K562 (cell line): ENCODE measurements at regions not wholly inside any gene's neighbourhood (a gene's known extent, or its start where the extent isn't known, plus 50 kb on each side); places are given as distances from the start of the nearest gene placed in this dataset.
"Not testable (repeated sequence)": the region's sequence is repeated elsewhere in the genome, so short reads cannot be mapped to it uniquely, and the experiment has no call there.

Experiments
- ATAC-seq: fragments of 200-7000 bp; cut with Tn5 transposase; 3 replicates; pipeline ENCODE4 v1.9.1; 2020; ENCODE audit warnings: moderate library complexity
- BruUV-seq: library from RNA; stranded (reverse); fragments of 400-500 nt; replicated peaks from 2 replicates; lab custom pipeline; 2021; lab: Mats Ljungman, UMichigan
- CTCF ChIA-PET: fragments of 300-600 bp; formaldehyde crosslinking; extraction: SDS; loops from one replicate; lab custom pipeline; 2021; ENCODE audit warnings: low intra/inter-chr PET ratio; lab: Yijun Ruan, JAX
- POLR2A ChIA-PET: fragments of 300-600, 350-650 bp; sonication (Branson Sonifier 250); formaldehyde crosslinking; extraction: SDS; loops from one replicate; lab custom pipeline; 2021; ENCODE audit warnings: antibody characterized with exemption, inconsistent platforms; lab: Yijun Ruan, JAX
- DNase-seq, 4 experiments: peaks; one replicate each; pipeline versions ENCODE4 v3.0.0 to v3.0.0-alpha.2; 2011 to 2018; ENCODE audit warnings: low spot score in 3 of 4, mixed read lengths in 3 of 4; ENCODE audit errors: extremely low read depth in 1 of 4
- FAIRE-seq: peaks from 2 replicates; lab custom pipeline; 2011; peaks lifted over from hg19 to GRCh38; lab: Jason Lieb, UNC
- H2AFZ ChIP-seq: 2 replicates; pipeline ENCODE4 v1.6.0; 2011; ENCODE audit warnings: low read depth, low read length, control low read depth, inconsistent platforms
- H3K27ac ChIP-seq: fragments of 200-600 bp; 3 replicates; pipeline ENCODE4 v1.8.0; 2011; ENCODE audit warnings: low read depth, mild to moderate bottlenecking, control low read depth, inconsistent platforms, low read length, moderate library complexity, mixed read lengths; ENCODE audit errors: extremely low read depth
- H3K27me3 ChIP-seq, 2 experiments: fragments of 300-600 bp in 1 of 2; 2 replicates in 1 of 2; 3 replicates in 1 of 2; pipeline versions ENCODE4 v1.6.0 to v1.8.0; 2011; ENCODE audit warnings: inconsistent platforms in 2 of 2, low read length in 2 of 2, mild to moderate bottlenecking in 1 of 2, mixed read lengths in 1 of 2, moderate library complexity in 1 of 2; ENCODE audit not compliant: control insufficient read depth in 2 of 2, insufficient read depth in 2 of 2
- H3K36me3 ChIP-seq: fragments of 300-600 bp; 3 replicates; pipeline ENCODE4 v1.8.0; 2011; ENCODE audit warnings: mild to moderate bottlenecking, low read length, inconsistent platforms; ENCODE audit not compliant: control insufficient read depth, insufficient read depth
- H3K4me1 ChIP-seq, 2 experiments: fragments of 200-600 bp in 1 of 2; replicated peaks in 1 of 2; 2 replicates in 1 of 2; 3 replicates in 1 of 2; pipeline versions ENCODE4 v1.5.1 to v1.8.0; 2011; ENCODE audit warnings: inconsistent platforms in 2 of 2, low read length in 2 of 2, mild to moderate bottlenecking in 1 of 2, mixed read lengths in 1 of 2, moderate library complexity in 1 of 2; ENCODE audit not compliant: control insufficient read depth in 2 of 2, insufficient read depth in 2 of 2
- H3K4me2 ChIP-seq: 2 replicates; pipeline ENCODE4 v1.6.1; 2011; ENCODE audit warnings: low read length, control low read depth, inconsistent platforms, mixed read lengths; ENCODE audit not compliant: insufficient read depth
- H3K4me3 ChIP-seq: fragments of 200-600 bp; sonication (generic), shearing (Covaris generic); 2 replicates; pipeline ENCODE4 v1.5.1; 2016; ENCODE audit warnings: control low read depth, inconsistent platforms
- H3K79me2 ChIP-seq: fragments of 200-600 bp; 3 replicates; pipeline ENCODE4 v1.8.0; 2011; ENCODE audit warnings: low read length, inconsistent platforms; ENCODE audit not compliant: control insufficient read depth, insufficient read depth
- H3K9ac ChIP-seq, 2 experiments: 2 replicates each; pipeline versions ENCODE4 v1.6.0 to v1.6.1; 2011; ENCODE audit warnings: low read depth in 2 of 2, low read length in 2 of 2, control low read depth in 1 of 2, inconsistent platforms in 1 of 2, mild to moderate bottlenecking in 1 of 2, mixed read lengths in 1 of 2; ENCODE audit not compliant: insufficient read depth in 1 of 2
- H3K9me1 ChIP-seq: one replicate; pipeline ENCODE4 v1.6.0; 2011; ENCODE audit warnings: inconsistent platforms, mild to moderate bottlenecking, low read length, moderate library complexity; ENCODE audit not compliant: control insufficient read depth, insufficient read depth
- H3K9me3 ChIP-seq: replicated peaks from 2 replicates; pipeline ENCODE4 v1.5.1; 2011; ENCODE audit warnings: low read depth, low read length, inconsistent platforms; ENCODE audit not compliant: control insufficient read depth, insufficient read depth
- H4K20me1 ChIP-seq: replicated peaks from 2 replicates; pipeline ENCODE4 v1.6.1; 2011; ENCODE audit warnings: low read length, inconsistent platforms, mixed read lengths; ENCODE audit not compliant: control insufficient read depth, insufficient read depth
- SMAD4 ChIP-seq: fragments of 250-450 bp; sonication (Bioruptor Pico); conservative IDR thresholded peaks from 2 replicates; pipeline ENCODE4 v1.8.0; 2021; ENCODE audit warnings: inconsistent platforms, mild to moderate bottlenecking, moderate library complexity
- WGBS: fragments of 100-300 bp; shearing (Covaris generic); methylation state at CpG from one replicate; pipeline ENCODE4 v1.1.6; 2016; ENCODE audit warnings: low coverage, mixed read lengths; ENCODE audit not compliant: insufficient coverage; ENCODE audit errors: missing lambda C conversion rate; 5-methylcytosine and 5-hydroxymethylcytosine counted together
- in situ Hi-C: fragments of 300-500 bp; cut with MboI; formaldehyde crosslinking; loops from 4 replicates; pipeline ENCODE4 v1.15.0; 2018; ENCODE audit warnings: inconsistent platforms, mixed read lengths
- intact Hi-C: fragments of 100-400 bp; cut with micrococcal nuclease; formaldehyde crosslinking; loops from 2 replicates; pipeline ENCODE4 v1.14.2; 2022
- TF ChIP-seq, protein P1 (sequence below): fragments of 450-650 bp; formaldehyde crosslinking; IDR thresholded peaks from 2 replicates; pipeline ENCODE4 v1.4.0; 2020; ENCODE audit warnings: mild to moderate bottlenecking, mixed read lengths

GRCh38 chr3:147157631-147158030, 248.7 kb downstream of the ZIC4 start:
- no peak overlapping the region for H2AFZ ChIP-seq
- 3% methylated on average over 3 of the region's 3 CpGs for WGBS
- intact Hi-C loops (no loop called here), in situ Hi-C loops (no loop called here)
- no peak overlapping the region for H3K4me3 ChIP-seq
- H4K20me1 ChIP-seq: no peaks in the 10 kb centered on the region
- no peak overlapping the region for H3K4me2 ChIP-seq
- ChIA-PET CTCF (no interaction called here), POLR2A (no interaction called here)
- DNase-seq (no peak), FAIRE-seq (no peak), ATAC-seq (no peak)
- no peak overlapping the region for H3K9ac ChIP-seq
- no peaks in the 10 kb centered on the region for H3K9me3 ChIP-seq
- no peaks in the 10 kb centered on the region for H3K27me3 ChIP-seq
- no peaks in the 10 kb centered on the region for H3K4me1 ChIP-seq
- BruUV-seq: no TSS peak
- H3K36me3 ChIP-seq: no peaks in the 10 kb centered on the region
- TF ChIP-seq SMAD4: no peak
- TF ChIP-seq, protein P1, sequence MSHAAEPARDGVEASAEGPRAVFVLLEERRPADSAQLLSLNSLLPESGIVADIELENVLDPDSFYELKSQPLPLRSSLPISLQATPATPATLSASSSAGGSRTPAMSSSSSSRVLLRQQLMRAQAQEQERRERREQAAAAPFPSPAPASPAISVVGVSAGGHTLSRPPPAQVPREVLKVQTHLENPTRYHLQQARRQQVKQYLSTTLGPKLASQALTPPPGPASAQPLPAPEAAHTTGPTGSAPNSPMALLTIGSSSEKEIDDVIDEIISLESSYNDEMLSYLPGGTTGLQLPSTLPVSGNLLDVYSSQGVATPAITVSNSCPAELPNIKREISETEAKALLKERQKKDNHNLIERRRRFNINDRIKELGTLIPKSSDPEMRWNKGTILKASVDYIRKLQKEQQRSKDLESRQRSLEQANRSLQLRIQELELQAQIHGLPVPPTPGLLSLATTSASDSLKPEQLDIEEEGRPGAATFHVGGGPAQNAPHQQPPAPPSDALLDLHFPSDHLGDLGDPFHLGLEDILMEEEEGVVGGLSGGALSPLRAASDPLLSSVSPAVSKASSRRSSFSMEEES (CRISPR knock-in tag): peak; percentile 57
- no peaks in the 10 kb centered on the region for H3K79me2 ChIP-seq
- H3K9me1 ChIP-seq: no peaks in the 10 kb centered on the region
- H3K27ac ChIP-seq: no peak overlapping the region

GRCh38 chr3:147154988-147155387, 251.4 kb downstream of the ZIC4 start:
- CTCF ChIA-PET, intact Hi-C loops, in situ Hi-C loops: not testable (repeated sequence)

More at GRCh38 chr3:147154988-147155387, 251.4 kb downstream of the ZIC4 start:
- 6% methylated on average over 10 of the region's 10 CpGs for WGBS
- H3K9me3 ChIP-seq, H3K9ac ChIP-seq, POLR2A ChIA-PET, H4K20me1 ChIP-seq, FAIRE-seq, H3K79me2 ChIP-seq, H3K4me3 ChIP-seq, H3K4me1 ChIP-seq, H3K27me3 ChIP-seq, H2AFZ ChIP-seq, H3K36me3 ChIP-seq, H3K27ac ChIP-seq, H3K9me1 ChIP-seq, BruUV-seq, DNase-seq, ATAC-seq, H3K4me2 ChIP-seq: not testable (repeated sequence)
